ENCODE measurements at regions not wholly inside any gene's neighbourhood (a gene's known extent, or its start where the extent isn't known, plus 50 kb on each side); places are given as distances from the start of the nearest gene placed in this dataset.

- Histone ChIP-seq H3K27me3 (ENCODE audit: insufficient read depth, low read length) (no peaks in the 10 kb centered on the region), H3K79me2 (ENCODE audit: insufficient read depth, low read length) (no peaks in the 10 kb centered on the region), H2BK5ac (ENCODE audit: insufficient read length, low read length) (no peak overlapping the region), H4K20me1 (ENCODE audit: control insufficient read depth, insufficient read depth, insufficient read length) (no peaks in the 10 kb centered on the region), H2BK15ac (ENCODE audit: low read depth, low read length) (no peak overlapping the region), H2BK120ac (ENCODE audit: low read depth, low read length, poor library complexity, severe bottlenecking) (no peak overlapping the region), H3K14ac (ENCODE audit: insufficient read depth, low read length) (no peak overlapping the region), H3K4ac (ENCODE audit: low read depth, low read length) (no peak overlapping the region), H3K23me2 (ENCODE audit: insufficient read length, low read depth, low read length, poor library complexity, severe bottlenecking) (no peaks in the 10 kb centered on the region), H3K4me1 (ENCODE audit: insufficient read depth, low read length) (no peaks in the 10 kb centered on the region), H2BK12ac (ENCODE audit: insufficient read length, low read depth, low read length) (no peak overlapping the region), H2AK5ac (ENCODE audit: insufficient read length, low read length) (no peak overlapping the region), H4K91ac (ENCODE audit: insufficient read length, low read depth, low read length) (no peak overlapping the region), H2AFZ (ENCODE audit: low read length) (no peak overlapping the region), H3K9me3 (ENCODE audit: control insufficient read depth, low read depth, low read length) (peaks cover 16% of the 10 kb centered on the region), H3K4me2 (ENCODE audit: insufficient read depth, insufficient read length, low read length) (no peak overlapping the region), H4K5ac (ENCODE audit: insufficient read length, low read depth, low read length) (no peak overlapping the region), H4K8ac (replicated peaks; ENCODE audit: insufficient read length, low read depth, low read length) (no peak overlapping the region), H3K56ac (ENCODE audit: insufficient read length, low read depth, low read length) (no peak overlapping the region), H3K79me1 (ENCODE audit: insufficient read depth, low read depth, low read length, poor library complexity, severe bottlenecking) (no peaks in the 10 kb centered on the region), H3T11ph (ENCODE audit: low read length) (no peak overlapping the region), H3K23ac (ENCODE audit: insufficient read length, low read depth, low read length) (no peak overlapping the region), H3K9ac (ENCODE audit: extremely low read depth, insufficient read length, low read length) (no peak overlapping the region), H3K18ac (ENCODE audit: insufficient read length, low read depth, low read length) (no peak overlapping the region), H2BK20ac (ENCODE audit: low read depth, low read length, poor library complexity, severe bottlenecking) (no peak overlapping the region), H3K27ac (ENCODE audit: insufficient read length, low read depth, low read length) (no peak overlapping the region)
- WGBS (ENCODE audit: extremely low coverage, insufficient read length, low lambda C conversion rate) = no CpG with 5 or more reads among the region's 2 CpGs
- Mint-ChIP-seq H3K27ac (no peak overlapping the region), H3K9me3 (peaks cover 27 to 35% of the 10 kb centered on the region in 2 experiments), H3K36me3 (ENCODE audit: insufficient read depth in 1 of 3, low read depth in 3 of 3) (peaks cover 20 to 38% (median 23%) of the 10 kb centered on the region in 3 experiments), H3K4me3 (no peak overlapping the region), H3K27me3 (ENCODE audit: low read depth) (no peaks in the 10 kb centered on the region), H3K4me1 (no peaks in the 10 kb centered on the region; a peak in 1 of 4 replicates)
- no peak for DNase-seq
- TF ChIP-seq CTCF (conservative IDR thresholded peaks at IDR 0.05) = no peak
These were observed 735.5 kb upstream of the ALCAM start for GRCh38 chr3:104631254-104631653.
